ENCODE measurements at regions not wholly inside any gene's neighbourhood (a gene's known extent, or its start where the extent isn't known, plus 50 kb on each side); places are given as distances from the start of the nearest gene placed in this dataset.
A peak's percentile ranks its signal among the peaks of the same experiment; 100 is the strongest.

- no peak for TF ChIP-seq GATA3 (IDR thresholded peaks at IDR 0.05; ENCODE audit: low read depth, low read length)
Observed at GRCh38 chr3:132161608-132162007, 126.8 kb upstream of the CPNE4 start.

- TF ChIP-seq GATA2 (IDR thresholded peaks at IDR 0.05; ENCODE audit: low read depth, low read length) (no peak), GATA3 (IDR thresholded peaks at IDR 0.05; ENCODE audit: low read depth, low read length) (no peak)
Observed at GRCh38 chr3:132164469-132165092, 129.8 kb upstream of the CPNE4 start.

GRCh38 chr3:132167870-132168269 lies 133.1 kb upstream of the CPNE4 start:
- TF ChIP-seq GATA3 (IDR thresholded peaks at IDR 0.05; ENCODE audit: low read depth, low read length) (no peak), GATA2 (IDR thresholded peaks at IDR 0.05; ENCODE audit: low read depth, low read length) (no peak)

- TF ChIP-seq GATA3 (IDR thresholded peaks at IDR 0.05; ENCODE audit: low read depth, low read length): no peak
Observed at GRCh38 chr3:132174500-132174899, 139.7 kb upstream of the CPNE4 start.

GRCh38 chr3:132180337-132180791 lies 136.8 kb upstream of the ACP3 start:
- TF ChIP-seq GATA3 (IDR thresholded peaks at IDR 0.05; ENCODE audit: low read depth, low read length) (no peak), GATA2 (IDR thresholded peaks at IDR 0.05; ENCODE audit: low read depth, low read length) (no peak)

GRCh38 chr3:132183811-132184210 lies 133.4 kb upstream of the ACP3 start:
- TF ChIP-seq GATA3 (IDR thresholded peaks at IDR 0.05; ENCODE audit: low read depth, low read length) (no peak), GATA2 (IDR thresholded peaks at IDR 0.05; ENCODE audit: low read depth, low read length) (no peak)

GRCh38 chr3:132187746-132188145 lies 129.5 kb upstream of the ACP3 start:
- no peak for TF ChIP-seq GATA3 (IDR thresholded peaks at IDR 0.05; ENCODE audit: low read depth, low read length)
- no peak for TF ChIP-seq GATA2 (IDR thresholded peaks at IDR 0.05; ENCODE audit: low read depth, low read length)

- TF ChIP-seq GATA3 (IDR thresholded peaks at IDR 0.05; ENCODE audit: low read depth, low read length) (peak; percentile 19; the same call in 1 of the 2 replicates), GATA2 (IDR thresholded peaks at IDR 0.05; ENCODE audit: low read depth, low read length) (peak; percentile 70)
Observed at GRCh38 chr3:132189601-132190000, 127.6 kb upstream of the ACP3 start.

- TF ChIP-seq GATA2 (IDR thresholded peaks at IDR 0.05; ENCODE audit: low read depth, low read length): no peak
- no peak for TF ChIP-seq GATA3 (IDR thresholded peaks at IDR 0.05; ENCODE audit: low read depth, low read length)
Observed at GRCh38 chr3:132196113-132196512, 121.1 kb upstream of the ACP3 start.

- TF ChIP-seq GATA3 (IDR thresholded peaks at IDR 0.05; ENCODE audit: low read depth, low read length) (no peak), GATA2 (IDR thresholded peaks at IDR 0.05; ENCODE audit: low read depth, low read length) (no peak)
Observed at GRCh38 chr3:132198516-132198915, 118.7 kb upstream of the ACP3 start.

GRCh38 chr3:132199451-132199850 lies 117.8 kb upstream of the ACP3 start:
- TF ChIP-seq GATA3 (IDR thresholded peaks at IDR 0.05; ENCODE audit: low read depth, low read length): no peak
- no peak for TF ChIP-seq GATA2 (IDR thresholded peaks at IDR 0.05; ENCODE audit: low read depth, low read length)

- no peak for TF ChIP-seq GATA2 (IDR thresholded peaks at IDR 0.05; ENCODE audit: low read depth, low read length)
- no peak for TF ChIP-seq GATA3 (IDR thresholded peaks at IDR 0.05; ENCODE audit: low read depth, low read length)
Observed at GRCh38 chr3:132202586-132202985, 114.6 kb upstream of the ACP3 start.

- TF ChIP-seq GATA3 (IDR thresholded peaks at IDR 0.05; ENCODE audit: low read depth, low read length): no peak
- no peak for TF ChIP-seq GATA2 (IDR thresholded peaks at IDR 0.05; ENCODE audit: low read depth, low read length)
Observed at GRCh38 chr3:132203889-132204596, 113.2 kb upstream of the ACP3 start.

GRCh38 chr3:132205609-132206008 lies 111.6 kb upstream of the ACP3 start:
- TF ChIP-seq GATA3 (IDR thresholded peaks at IDR 0.05; ENCODE audit: low read depth, low read length) (no peak), GATA2 (IDR thresholded peaks at IDR 0.05; ENCODE audit: low read depth, low read length) (no peak)

- no peak for TF ChIP-seq GATA2 (IDR thresholded peaks at IDR 0.05; ENCODE audit: low read depth, low read length)
- no peak for TF ChIP-seq GATA3 (IDR thresholded peaks at IDR 0.05; ENCODE audit: low read depth, low read length)
Observed at GRCh38 chr3:132209855-132210254, 107.4 kb upstream of the ACP3 start.
